ENCODE measurements at regions not wholly inside any gene's neighbourhood (a gene's known extent, or its start where the extent isn't known, plus 50 kb on each side); places are given as distances from the start of the nearest gene placed in this dataset.

- TF ChIP-seq ZFX (IDR thresholded peaks at IDR 0.05; ENCODE audit: borderline replicate concordance) (no peak), CTCF (IDR thresholded peaks at IDR 0.05) (no peak)
- no peak overlapping the region for H3K27ac ChIP-seq
Measured at GRCh38 chr3:80259736-80260135, 491.9 kb upstream of the ROBO1 start.

GRCh38 chr3:80252113-80252512, 484.3 kb upstream of the ROBO1 start:
- H3K27ac ChIP-seq, result no peak overlapping the region
- TF ChIP-seq ZFX (IDR thresholded peaks at IDR 0.05; ENCODE audit: borderline replicate concordance), result no peak
- TF ChIP-seq CTCF (IDR thresholded peaks at IDR 0.05), result no peak

GRCh38 chr3:80247766-80248165, 480.0 kb upstream of the ROBO1 start:
- TF ChIP-seq ZFX (IDR thresholded peaks at IDR 0.05; ENCODE audit: borderline replicate concordance), result no peak
- TF ChIP-seq CTCF (IDR thresholded peaks at IDR 0.05), result no peak
- no peak overlapping the region for H3K27ac ChIP-seq

- H3K27ac ChIP-seq, result no peak overlapping the region
- TF ChIP-seq CTCF (IDR thresholded peaks at IDR 0.05) (no peak), ZFX (IDR thresholded peaks at IDR 0.05; ENCODE audit: borderline replicate concordance) (no peak)
Measured at GRCh38 chr3:80244390-80244789, 476.6 kb upstream of the ROBO1 start.

GRCh38 chr3:80241791-80242190, 474.0 kb upstream of the ROBO1 start:
- no peak overlapping the region for H3K27ac ChIP-seq
- TF ChIP-seq CTCF (IDR thresholded peaks at IDR 0.05), result no peak
- TF ChIP-seq ZFX (IDR thresholded peaks at IDR 0.05; ENCODE audit: borderline replicate concordance), result no peak

- H3K27ac ChIP-seq, result no peak overlapping the region
- no peak for TF ChIP-seq ZFX (IDR thresholded peaks at IDR 0.05; ENCODE audit: borderline replicate concordance)
- no peak for TF ChIP-seq CTCF (IDR thresholded peaks at IDR 0.05)
Measured at GRCh38 chr3:80239301-80239700, 471.5 kb upstream of the ROBO1 start.

- no peak overlapping the region for H3K27ac ChIP-seq
- TF ChIP-seq ZFX (IDR thresholded peaks at IDR 0.05; ENCODE audit: borderline replicate concordance), result no peak
- no peak for TF ChIP-seq CTCF (IDR thresholded peaks at IDR 0.05)
Measured at GRCh38 chr3:80238606-80239005, 470.8 kb upstream of the ROBO1 start.

All from 22Rv1 (cell line).